K562 (cell line): ENCODE measurements at regions not wholly inside any gene's neighbourhood (a gene's known extent, or its start where the extent isn't known, plus 50 kb on each side); places are given as distances from the start of the nearest gene placed in this dataset.
A peak's percentile ranks its signal among the peaks of the same experiment; 100 is the strongest.

Source experiments
- BACH1 ChIP-seq: fragments of 200-800 bp; sonication (Bioruptor generic); IDR thresholded peaks from 2 replicates; pipeline ENCODE4 v1.6.1; 2016; ENCODE audit warnings: missing genetic modification characterization, missing compliant biosample characterization
- BCLAF1 ChIP-seq, 2 experiments: fragments of 450-650 bp in 1 of 2; IDR thresholded peaks; 2 replicates each; pipeline ENCODE4 v1.6.1; 2011 to 2017; ENCODE audit warnings: low read depth in 2 of 2, antibody characterized with exemption in 1 of 2, borderline replicate concordance in 1 of 2, low read length in 1 of 2, mild to moderate bottlenecking in 1 of 2, mixed read lengths in 1 of 2; ENCODE audit not compliant: control insufficient read depth in 1 of 2
- EP400 ChIP-seq: fragments of 450-650 bp; IDR thresholded peaks from 2 replicates; pipeline ENCODE4 v1.6.1; 2017; ENCODE audit warnings: antibody characterized with exemption, mild to moderate bottlenecking, moderate library complexity
- FOXA1 ChIP-seq: fragments of 450-650 bp; IDR thresholded peaks from 2 replicates; pipeline ENCODE4 v1.6.1; 2016; ENCODE audit warnings: mild to moderate bottlenecking, borderline replicate concordance
- HES1 ChIP-seq: fragments of 450-650 bp; IDR thresholded peaks from 2 replicates; pipeline ENCODE4 v1.6.1; 2016; ENCODE audit warnings: low read depth, mild to moderate bottlenecking, moderate library complexity
- NFIC ChIP-seq: fragments of 450-650 bp; IDR thresholded peaks from 2 replicates; pipeline ENCODE4 v1.6.1; 2017; ENCODE audit warnings: mild to moderate bottlenecking, inconsistent platforms
- NFXL1 ChIP-seq: fragments of 450-650 bp; formaldehyde crosslinking; IDR thresholded peaks from 2 replicates; pipeline ENCODE4 v1.4.0; 2021; ENCODE audit warnings: mild to moderate bottlenecking
- OTX1 ChIP-seq: fragments of 450-650 bp; formaldehyde crosslinking; IDR thresholded peaks from 2 replicates; pipeline ENCODE4 v1.4.0; 2022; ENCODE audit warnings: mild to moderate bottlenecking
- PHB2 ChIP-seq: fragments of 450-650 bp; IDR thresholded peaks from 2 replicates; pipeline ENCODE4 v1.6.1; 2017; ENCODE audit warnings: low read depth
- RERE ChIP-seq: sonication (generic); formaldehyde crosslinking; IDR thresholded peaks from 2 replicates; pipeline ENCODE4 v1.8.0; 2023; ENCODE audit warnings: missing genetic modification reagents, mild to moderate bottlenecking, borderline replicate concordance
- RFX7 ChIP-seq: fragments of 250-450 bp; sonication (Bioruptor Pico); IDR thresholded peaks from 2 replicates; pipeline ENCODE4 v1.5.1; 2021; ENCODE audit warnings: mild to moderate bottlenecking
- TFE3 ChIP-seq: fragments of 450-650 bp; formaldehyde crosslinking; IDR thresholded peaks from 2 replicates; pipeline ENCODE4 v1.4.0; 2020; ENCODE audit warnings: mild to moderate bottlenecking, mixed read lengths
- VEZF1 ChIP-seq: fragments of 200-800 bp; sonication (Bioruptor generic); IDR thresholded peaks from 2 replicates; pipeline ENCODE4 v1.6.1; 2017; ENCODE audit warnings: missing genetic modification characterization, missing compliant biosample characterization
- ZNF134 ChIP-seq: fragments of 250-450 bp; sonication (Bioruptor Pico); conservative IDR thresholded peaks from 2 replicates; pipeline ENCODE4 v1.4.0; 2020
- ZNF354B ChIP-seq: fragments of 250-450 bp; sonication (Bioruptor Pico); IDR thresholded peaks from 2 replicates; pipeline ENCODE4 v1.4.0; 2020
- ZNF589 ChIP-seq: fragments of 200-800 bp; sonication (Bioruptor generic); IDR thresholded peaks from 2 replicates; pipeline ENCODE4 v1.6.1; 2016; ENCODE audit warnings: low read depth, missing genetic modification characterization, missing compliant biosample characterization

- TF ChIP-seq BCLAF1 (IDR thresholded peaks at IDR 0.05; ENCODE audit: borderline replicate concordance in 1 of 2, control insufficient read depth in 1 of 2, low read depth in 2 of 2, low read length in 1 of 2) (no peak), TFE3 (CRISPR knock-in tag) (no peak), RERE (CRISPR knock-in tag) (no peak), ZNF134 (CRISPR knock-in tag) (no peak), ZNF354B (no peak), FOXA1 (no peak), HES1 (no peak), RFX7 (CRISPR knock-in tag) (no peak), NFXL1 (no peak), EP400 (0 out of 2 replicates have a peak, but pooled peaks have one; percentile 15), PHB2 (no peak), BACH1 (tag) (no peak), VEZF1 (peak; percentile 32; the same call in 1 of the 2 replicates), ZNF589 (CRISPR knock-in tag) (0 out of 2 replicates have a peak, but pooled peaks have one; percentile 15), NFIC (no peak), OTX1 (CRISPR knock-in tag) (no peak)
Measured at GRCh38 chr7:131072505-131073091, 255.1 kb upstream of the MKLN1 start (continued).
